H9 (cell line): ENCODE measurements at regions not wholly inside any gene's neighbourhood (a gene's known extent, or its start where the extent isn't known, plus 50 kb on each side); places are given as distances from the start of the nearest gene placed in this dataset.

Experiments
- DNase-seq: peaks from one replicate; pipeline ENCODE4 v3.0.0-alpha.2; 2017
- H2AFZ ChIP-seq: one replicate; pipeline ENCODE4 v1.6.1; 2013; ENCODE audit warnings: mild to moderate bottlenecking, low read length, control low read depth, moderate library complexity
- H2AK5ac ChIP-seq: 2 replicates; pipeline ENCODE4 v1.6.1; 2013; ENCODE audit warnings: low read length, control low read depth, mixed read lengths; ENCODE audit not compliant: insufficient read length
- H2BK120ac ChIP-seq: one replicate; pipeline ENCODE4 v1.6.1; 2013; ENCODE audit warnings: low read depth, mild to moderate bottlenecking, low read length, control low read depth, inconsistent platforms; ENCODE audit not compliant: poor library complexity, severe bottlenecking
- H2BK12ac ChIP-seq: 2 replicates; pipeline ENCODE4 v1.6.1; 2013; ENCODE audit warnings: low read length, control low read depth, mixed read lengths, low read depth; ENCODE audit not compliant: insufficient read length
- H2BK15ac ChIP-seq: 2 replicates; pipeline ENCODE4 v1.6.1; 2013; ENCODE audit warnings: low read depth, low read length, control low read depth
- H2BK20ac ChIP-seq: one replicate; pipeline ENCODE4 v1.6.1; 2013; ENCODE audit warnings: low read depth, mild to moderate bottlenecking, low read length, control low read depth, inconsistent platforms; ENCODE audit not compliant: poor library complexity, severe bottlenecking
- H2BK5ac ChIP-seq: 2 replicates; pipeline ENCODE4 v1.6.1; 2013; ENCODE audit warnings: low read length, control low read depth, mixed read lengths; ENCODE audit not compliant: insufficient read length
- H3K14ac ChIP-seq: 2 replicates; pipeline ENCODE4 v1.6.1; 2013; ENCODE audit warnings: low read length, control low read depth; ENCODE audit not compliant: insufficient read depth
- H3K18ac ChIP-seq: 2 replicates; pipeline ENCODE4 v1.6.1; 2013; ENCODE audit warnings: low read depth, mild to moderate bottlenecking, mixed read lengths, low read length, control low read depth; ENCODE audit not compliant: insufficient read length
- H3K23ac ChIP-seq: 2 replicates; pipeline ENCODE4 v1.6.1; 2013; ENCODE audit warnings: low read length, control low read depth, mixed read lengths, low read depth; ENCODE audit not compliant: insufficient read length
- H3K23me2 ChIP-seq: 2 replicates; pipeline ENCODE4 v1.6.1; 2013; ENCODE audit warnings: low read depth, mild to moderate bottlenecking, mixed read lengths, low read length, control low read depth; ENCODE audit not compliant: insufficient read length, poor library complexity, severe bottlenecking
- H3K27ac ChIP-seq: 2 replicates; pipeline ENCODE4 v1.5.1; 2013; ENCODE audit warnings: low read length, control low read depth, mixed read lengths, low read depth; ENCODE audit not compliant: insufficient read length
- H3K27me3 ChIP-seq: 2 replicates; pipeline ENCODE4 v1.6.1; 2013; ENCODE audit warnings: low read length, control low read depth, inconsistent platforms; ENCODE audit not compliant: insufficient read depth
- H3K4ac ChIP-seq: 2 replicates; pipeline ENCODE4 v1.6.1; 2013; ENCODE audit warnings: low read depth, mild to moderate bottlenecking, control low read depth, inconsistent platforms, low read length, moderate library complexity
- H3K4me1 ChIP-seq: 2 replicates; pipeline ENCODE4 v1.6.1; 2013; ENCODE audit warnings: low read length, control low read depth, inconsistent platforms; ENCODE audit not compliant: insufficient read depth
- H3K4me2 ChIP-seq: 2 replicates; pipeline ENCODE4 v1.6.1; 2013; ENCODE audit warnings: low read length, control low read depth, mixed read lengths; ENCODE audit not compliant: insufficient read length, insufficient read depth
- H3K56ac ChIP-seq: 2 replicates; pipeline ENCODE4 v1.6.1; 2013; ENCODE audit warnings: low read depth, mild to moderate bottlenecking, mixed read lengths, low read length, control low read depth; ENCODE audit not compliant: insufficient read length
- H3K79me1 ChIP-seq: 2 replicates; pipeline ENCODE4 v1.6.1; 2013; ENCODE audit warnings: low read depth, mild to moderate bottlenecking, moderate library complexity, low read length, control low read depth, inconsistent platforms; ENCODE audit not compliant: insufficient read depth, poor library complexity, severe bottlenecking
- H3K79me2 ChIP-seq: 2 replicates; pipeline ENCODE4 v1.6.1; 2013; ENCODE audit warnings: low read length, control low read depth, inconsistent platforms; ENCODE audit not compliant: insufficient read depth
- H3K9ac ChIP-seq: 2 replicates; pipeline ENCODE4 v1.6.1; 2013; ENCODE audit warnings: low read length, control low read depth, mixed read lengths; ENCODE audit not compliant: insufficient read length; ENCODE audit errors: extremely low read depth
- H3K9me3 ChIP-seq: one replicate; pipeline ENCODE4 v1.6.1; 2013; ENCODE audit warnings: low read depth, low read length, inconsistent platforms; ENCODE audit not compliant: control insufficient read depth
- H3T11ph ChIP-seq: one replicate; pipeline ENCODE4 v1.6.1; 2013; ENCODE audit warnings: mild to moderate bottlenecking, low read length, control low read depth, inconsistent platforms
- H4K20me1 ChIP-seq: one replicate; pipeline ENCODE4 v1.6.1; 2013; ENCODE audit not compliant: control insufficient read depth, insufficient read length, insufficient read depth
- H4K5ac ChIP-seq: 2 replicates; pipeline ENCODE4 v1.6.1; 2013; ENCODE audit warnings: low read depth, mild to moderate bottlenecking, mixed read lengths, low read length, control low read depth; ENCODE audit not compliant: insufficient read length
- H4K8ac ChIP-seq: replicated peaks from 2 replicates; pipeline ENCODE4 v1.6.1; 2013; ENCODE audit warnings: low read length, control low read depth, mixed read lengths, low read depth; ENCODE audit not compliant: insufficient read length
- H4K91ac ChIP-seq: 2 replicates; pipeline ENCODE4 v1.6.1; 2013; ENCODE audit warnings: low read depth, mild to moderate bottlenecking, moderate library complexity, mixed read lengths, low read length, control low read depth; ENCODE audit not compliant: insufficient read length
- H3K27ac Mint-ChIP-seq, 3 experiments: 2 replicates in 2 of 3; 3 replicates in 1 of 3; pipeline ENCODE4 v1.8.0; 2020 to 2021; ENCODE audit warnings: mixed read lengths in 3 of 3, mild to moderate bottlenecking in 1 of 3, moderate library complexity in 1 of 3
- H3K27me3 Mint-ChIP-seq: 2 replicates; pipeline ENCODE4 v1.8.0; 2021; ENCODE audit warnings: low read depth, mild to moderate bottlenecking, moderate library complexity, mixed read lengths
- H3K36me3 Mint-ChIP-seq, 3 experiments: 2 replicates in 2 of 3; 3 replicates in 1 of 3; pipeline ENCODE4 v1.8.0; 2020 to 2021; ENCODE audit warnings: low read depth in 3 of 3, mixed read lengths in 3 of 3; ENCODE audit not compliant: insufficient read depth in 1 of 3
- H3K4me1 Mint-ChIP-seq, 2 experiments: 2 replicates each; pipeline ENCODE4 v1.8.0; 2020; ENCODE audit warnings: mixed read lengths in 2 of 2
- H3K4me3 Mint-ChIP-seq, 2 experiments: 2 replicates in 1 of 2; 3 replicates in 1 of 2; pipeline ENCODE4 v1.8.0; 2020 to 2021; ENCODE audit warnings: mild to moderate bottlenecking in 2 of 2, mixed read lengths in 2 of 2, moderate library complexity in 1 of 2
- H3K9me3 Mint-ChIP-seq, 2 experiments: 2 replicates in 1 of 2; 3 replicates in 1 of 2; pipeline ENCODE4 v1.8.0; 2020; ENCODE audit warnings: mild to moderate bottlenecking in 2 of 2, mixed read lengths in 2 of 2, moderate library complexity in 1 of 2
- CTCF ChIP-seq: fragments of 200-600 bp; sonication (generic); conservative IDR thresholded peaks from 3 replicates; pipeline ENCODE4 v1.8.0; 2021; ENCODE audit warnings: antibody characterized with exemption, mild to moderate bottlenecking
- WGBS: extraction: QIAGEN DNeasy Blood & Tissue Kit; methylation state at CpG from one replicate; pipeline ENCODE4 v1.1.7; 2013; ENCODE audit warnings: missing lambda C conversion rate, low lambda C conversion rate, mixed read lengths; ENCODE audit not compliant: insufficient read length; ENCODE audit errors: extremely low coverage; 5-methylcytosine and 5-hydroxymethylcytosine counted together

GRCh38 chr12:129961091-129961490, 57.3 kb upstream of the TMEM132D start:
- no peak overlapping the region for H3K9ac ChIP-seq
- no peak overlapping the region for H3K18ac ChIP-seq
- H3T11ph ChIP-seq = no peak overlapping the region
- H3K79me1 ChIP-seq = no peaks in the 10 kb centered on the region
- H3K27ac ChIP-seq = no peak overlapping the region
- no peaks in the 10 kb centered on the region for H3K9me3 Mint-ChIP-seq
- no peak overlapping the region for H4K91ac ChIP-seq
- no peak overlapping the region for H3K4me3 Mint-ChIP-seq
- no peak overlapping the region for H3K4ac ChIP-seq
- H2AFZ ChIP-seq = no peak overlapping the region
- WGBS = no CpG with 5 or more reads among the region's 4 CpGs
- no peak overlapping the region for H3K4me2 ChIP-seq
- no peak overlapping the region for H2AK5ac ChIP-seq
- no peak overlapping the region for H2BK20ac ChIP-seq
- no peak overlapping the region for H3K56ac ChIP-seq
- peaks cover 68% of the 10 kb centered on the region for H3K27me3 Mint-ChIP-seq
- no peak for TF ChIP-seq CTCF
- no peak overlapping the region; a peak in 1 of 7 replicates for H3K27ac Mint-ChIP-seq
- no peak overlapping the region for H4K8ac ChIP-seq
- H3K79me2 ChIP-seq = no peaks in the 10 kb centered on the region
- no peaks in the 10 kb centered on the region for H3K9me3 ChIP-seq
- no peak overlapping the region for H2BK15ac ChIP-seq
- H3K4me1 ChIP-seq = no peaks in the 10 kb centered on the region
- H4K5ac ChIP-seq = no peak overlapping the region
- H2BK12ac ChIP-seq = no peak overlapping the region
- H3K14ac ChIP-seq = no peak overlapping the region
- no peaks in the 10 kb centered on the region; the same call in 1 of the 2 replicates for H3K27me3 ChIP-seq
- peaks cover 14 to 16% of the 10 kb centered on the region in 2 experiments for H3K4me1 Mint-ChIP-seq
- no peaks in the 10 kb centered on the region for H3K23me2 ChIP-seq
- DNase-seq = no peak
- H3K36me3 Mint-ChIP-seq = peaks cover 0 to 7% (median 0%) of the 10 kb centered on the region in 3 experiments; a peak in 4 of 7 replicates
- H2BK120ac ChIP-seq = no peak overlapping the region
- no peak overlapping the region for H2BK5ac ChIP-seq
- no peaks in the 10 kb centered on the region for H4K20me1 ChIP-seq
- no peak overlapping the region for H3K23ac ChIP-seq
